NCI-H1694 (cell line): ENCODE measurements at regions not wholly inside any gene's neighbourhood (a gene's known extent, or its start where the extent isn't known, plus 50 kb on each side); places are given as distances from the start of the nearest gene placed in this dataset.
"Not testable (repeated sequence)": the region's sequence is repeated elsewhere in the genome, so short reads cannot be mapped to it uniquely, and the experiment has no call there.

Experiments
- DNase-seq: peaks from one replicate; lab custom pipeline; 2025; lab: John Stamatoyannopoulos, UW

DNA sequence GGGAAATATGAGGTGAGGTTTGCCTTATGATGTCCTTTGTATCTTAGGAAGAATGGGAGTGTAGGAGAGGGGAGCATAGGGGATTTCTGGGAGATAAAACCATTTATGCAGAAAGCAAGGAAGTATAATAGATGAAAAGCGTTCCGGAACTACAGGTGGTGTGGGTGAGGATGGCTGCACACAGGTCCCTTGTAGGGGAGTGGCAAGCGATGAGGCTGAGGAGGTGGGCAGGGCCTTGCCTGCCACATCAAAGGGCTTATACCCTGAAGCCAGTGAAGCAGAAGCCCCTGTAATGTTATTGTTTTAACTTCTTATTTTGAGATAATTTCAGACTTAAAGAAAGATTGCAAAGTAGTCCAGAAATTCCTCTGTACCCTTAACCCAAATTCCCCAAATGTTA lies 107.3 kb upstream of the IKBKE start:
- DNase-seq = not testable (repeated sequence)

DNA sequence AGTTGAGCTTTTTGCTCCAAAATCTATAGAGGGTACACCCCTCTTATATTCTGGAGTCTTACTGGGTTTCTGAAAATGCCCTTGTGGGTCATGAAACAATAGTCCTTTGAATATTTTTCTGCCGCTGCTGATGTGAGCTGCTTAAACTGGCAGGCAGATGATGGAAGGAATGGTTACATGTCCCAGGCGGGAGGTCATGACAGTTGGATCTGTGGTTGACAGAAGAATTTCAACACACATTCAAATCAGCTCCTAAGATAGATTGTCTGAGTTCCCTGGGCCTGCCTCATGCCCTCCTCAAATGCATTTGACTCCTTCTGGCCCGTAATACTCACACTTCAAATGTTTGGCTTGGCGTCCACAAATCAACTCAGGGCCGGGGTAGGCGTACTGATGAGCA lies 105.0 kb upstream of the IKBKE start:
- not testable (repeated sequence) for DNase-seq

DNA sequence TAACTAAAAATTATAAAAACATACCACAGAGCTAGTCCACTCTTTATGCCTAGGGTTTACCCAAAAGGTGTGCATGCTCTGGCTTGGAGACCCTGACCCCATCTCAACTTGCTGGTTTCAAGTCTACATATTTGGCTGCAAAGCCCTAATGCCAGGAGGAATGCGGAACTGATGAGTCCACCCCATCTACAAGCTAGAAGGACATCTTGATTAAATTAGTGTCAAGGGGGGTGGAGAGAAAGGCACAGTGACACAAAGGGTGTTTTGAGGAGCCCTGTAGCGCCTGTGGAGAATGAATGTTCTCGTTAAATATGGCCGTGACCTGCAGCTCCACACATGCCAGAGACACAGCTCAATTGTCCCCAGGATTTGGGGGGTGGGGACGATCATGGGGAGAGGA lies 104.1 kb upstream of the IKBKE start:
- not testable (repeated sequence) for DNase-seq

DNA sequence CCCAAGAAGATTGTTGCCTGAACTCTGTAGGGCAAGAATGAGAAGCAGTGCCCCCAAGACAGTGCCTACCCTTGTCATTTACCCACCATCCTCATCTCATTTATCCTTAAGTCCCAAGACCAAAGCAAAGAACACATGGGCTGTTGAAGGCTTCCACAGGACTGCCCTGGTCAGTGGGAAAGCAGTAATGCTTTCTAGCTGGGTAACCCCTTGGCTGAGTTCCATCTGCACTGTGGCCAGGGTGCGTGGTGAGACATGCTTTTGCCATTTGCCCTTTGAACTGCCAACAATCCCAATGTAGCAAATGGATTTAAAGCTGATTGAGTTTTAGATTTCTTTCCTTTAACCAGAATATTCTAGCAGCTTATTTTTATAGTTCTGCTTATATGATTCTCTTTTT lies 103.5 kb upstream of the IKBKE start:
- not testable (repeated sequence) for DNase-seq

DNA sequence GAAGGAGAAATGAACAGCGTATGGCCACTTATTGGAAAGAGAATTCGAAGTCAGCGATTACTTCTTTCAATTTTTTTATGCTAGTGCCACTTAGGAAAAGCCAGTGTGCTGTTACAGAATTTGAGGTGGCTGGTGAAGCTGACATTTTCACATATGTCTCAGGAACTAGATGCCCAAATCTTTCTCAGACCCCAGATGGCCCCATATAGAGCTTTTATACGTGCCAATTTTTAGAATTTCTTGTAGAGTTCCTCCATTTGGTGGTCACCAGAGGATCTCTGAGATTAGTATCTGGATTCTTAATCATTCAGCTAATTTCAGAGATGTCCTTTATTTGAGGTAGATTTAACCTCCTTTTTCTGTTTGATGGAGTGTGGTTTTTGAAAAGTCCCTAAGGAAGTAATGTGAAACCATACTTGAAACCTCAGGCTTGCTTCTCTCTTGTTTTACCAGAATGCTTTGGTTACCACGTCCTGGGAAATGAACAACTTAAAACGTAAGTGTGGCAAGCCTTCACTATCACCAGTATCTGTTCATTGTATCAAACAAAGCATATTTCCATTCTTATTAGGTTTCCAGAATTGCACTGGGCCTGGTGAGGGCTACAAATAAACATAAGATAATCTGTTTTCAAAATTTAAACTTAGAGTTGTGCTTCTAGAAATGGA lies 102.2 kb upstream of the IKBKE start:
- DNase-seq = not testable (repeated sequence)

DNA sequence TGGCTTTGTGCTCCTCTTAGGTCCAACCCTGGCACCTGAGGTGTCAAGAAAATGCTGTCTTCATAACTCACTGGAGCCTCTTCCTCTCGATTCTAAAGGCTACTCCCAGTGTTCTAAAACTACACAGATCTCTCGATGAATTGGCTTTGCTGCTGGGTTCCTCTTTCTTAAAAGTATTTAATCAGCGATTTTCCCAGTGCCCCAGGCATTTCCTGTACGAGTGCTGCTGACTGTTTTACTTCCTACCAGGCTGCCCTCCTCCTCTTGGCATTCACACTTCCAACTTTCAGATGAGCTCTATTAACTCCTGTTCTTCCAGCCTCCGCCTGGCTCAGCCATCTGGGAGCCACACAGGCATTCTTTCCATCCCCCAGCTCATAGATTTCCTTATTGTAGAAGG lies 95.6 kb upstream of the IKBKE start:
- not testable (repeated sequence) for DNase-seq

DNA sequence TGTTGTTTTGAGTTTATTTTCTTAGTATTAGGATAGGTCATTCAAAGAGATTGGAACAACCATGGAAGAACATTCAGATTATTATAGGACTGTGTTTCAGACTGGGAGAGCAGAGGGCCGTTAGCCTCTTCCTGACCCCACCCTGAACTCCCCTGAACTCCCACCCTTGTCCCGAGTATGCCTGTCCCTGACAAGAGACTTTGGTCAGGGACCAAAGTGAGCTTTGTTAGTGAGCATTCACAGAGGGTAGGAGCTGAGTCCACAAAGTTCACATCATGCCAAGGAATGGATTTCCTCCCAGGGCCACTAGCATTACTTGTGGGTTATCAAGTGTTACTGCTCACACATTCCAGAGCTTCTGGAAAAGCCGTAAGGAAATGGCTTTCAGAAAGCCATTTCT lies 94.7 kb upstream of the IKBKE start:
- DNase-seq = not testable (repeated sequence)

DNA sequence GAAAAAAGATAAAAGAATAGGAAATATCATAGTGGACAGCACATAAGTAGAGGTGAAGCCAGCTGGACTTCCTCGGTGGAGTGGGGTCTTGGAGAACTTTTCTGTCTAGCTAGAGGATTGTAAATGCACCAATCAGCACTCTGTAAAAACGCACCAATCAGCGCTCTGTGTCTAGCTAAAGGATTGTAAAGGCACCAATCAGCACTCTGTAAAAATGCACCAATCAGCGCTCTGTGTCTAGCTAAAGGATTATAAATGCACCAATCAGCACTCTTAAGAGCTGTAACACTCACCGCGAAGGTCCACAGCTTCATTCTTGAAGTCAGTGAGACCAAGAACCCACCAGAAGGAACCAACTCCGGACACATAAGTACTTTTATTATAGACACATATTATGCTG lies 91.8 kb upstream of the IKBKE start:
- DNase-seq = not testable (repeated sequence)

DNA sequence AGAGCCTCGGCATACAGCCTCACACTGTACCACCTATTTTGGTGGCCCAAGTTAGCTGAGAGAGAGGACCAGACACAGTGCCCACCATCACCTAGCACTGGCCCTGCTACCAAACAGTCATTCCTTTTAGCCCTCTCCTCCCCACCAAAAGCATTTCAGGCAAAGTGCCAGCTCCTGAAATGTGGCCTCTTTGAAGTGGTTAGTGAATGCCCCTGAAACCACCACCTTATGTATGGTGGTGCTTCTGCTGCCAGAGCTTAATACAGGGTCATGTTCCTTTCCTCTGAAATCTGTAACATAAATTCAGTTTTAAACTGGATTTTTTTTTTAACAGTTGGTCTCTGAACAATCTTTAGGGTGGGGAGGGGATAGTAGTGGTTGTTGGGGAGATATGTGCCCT lies 91.0 kb upstream of the IKBKE start:
- DNase-seq = not testable (repeated sequence)

DNA sequence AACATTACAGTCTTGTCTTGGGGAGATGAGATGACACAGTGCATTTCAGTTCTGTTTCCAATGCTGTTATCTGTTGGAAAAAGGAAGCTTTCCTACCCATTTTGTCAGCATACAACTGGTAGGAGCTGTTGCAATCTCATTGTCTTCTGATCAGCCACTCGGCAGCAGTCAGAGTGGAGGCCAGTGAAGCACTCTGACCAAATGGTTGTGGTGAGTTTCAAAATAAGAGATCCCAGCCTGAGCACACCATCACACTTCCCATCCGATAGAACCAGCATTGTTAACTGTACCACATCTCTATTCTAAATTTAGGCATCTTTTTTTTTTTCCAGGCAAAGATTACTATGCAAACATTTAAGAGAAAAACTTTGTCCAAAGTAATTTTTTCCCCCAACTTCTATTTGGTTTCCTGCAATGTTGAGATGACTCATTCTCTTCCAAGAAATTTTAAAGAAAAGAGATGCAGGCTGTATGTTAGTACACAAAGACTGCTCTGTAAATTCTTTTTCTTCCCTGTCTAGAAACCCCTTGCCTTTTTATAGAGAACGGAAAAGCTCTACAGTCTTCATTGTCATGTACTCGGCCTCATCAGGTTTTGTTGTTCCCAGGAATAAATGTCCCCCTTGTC lies 90.0 kb upstream of the IKBKE start:
- not testable (repeated sequence) for DNase-seq

DNA sequence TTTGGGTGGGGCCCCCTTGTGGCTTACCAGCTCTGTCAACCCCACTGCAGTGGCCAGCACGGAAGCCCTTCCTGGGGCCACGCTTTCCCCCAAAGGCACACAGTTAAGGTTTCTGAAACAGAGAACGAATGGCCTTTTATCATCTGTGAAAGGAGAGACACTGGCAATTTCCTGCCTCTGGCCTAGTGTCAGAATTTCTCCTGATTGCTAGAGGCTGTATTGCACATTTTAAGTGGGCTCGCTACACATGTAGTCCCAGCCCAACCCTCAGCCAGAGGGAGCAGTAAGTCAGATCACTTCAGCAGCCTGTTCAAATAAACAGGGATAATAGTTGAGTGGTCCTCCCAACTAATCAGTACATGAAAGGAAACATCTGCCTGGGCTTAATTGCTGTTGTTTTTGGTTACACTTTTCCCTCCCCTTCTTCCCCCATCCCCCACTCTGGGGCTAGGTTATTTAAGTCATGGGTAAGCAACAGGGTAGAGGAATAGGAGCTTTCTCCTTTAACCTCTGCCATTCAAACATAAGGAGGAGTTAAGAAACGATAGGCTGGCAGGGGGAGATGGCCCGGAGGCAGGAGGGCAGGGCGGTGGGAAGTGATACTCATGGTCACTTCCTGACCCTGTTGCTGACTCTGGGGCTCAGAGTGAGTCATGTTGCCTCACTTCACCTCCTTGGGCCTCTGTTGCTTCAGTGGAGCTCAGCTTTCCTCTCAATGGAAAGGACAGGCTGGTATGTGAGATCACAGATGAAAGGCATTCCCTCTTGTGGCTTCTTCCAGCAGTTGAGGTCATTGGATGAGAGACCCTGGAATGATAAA lies 89.3 kb upstream of the IKBKE start:
- peak; percentile 36 for DNase-seq

DNA sequence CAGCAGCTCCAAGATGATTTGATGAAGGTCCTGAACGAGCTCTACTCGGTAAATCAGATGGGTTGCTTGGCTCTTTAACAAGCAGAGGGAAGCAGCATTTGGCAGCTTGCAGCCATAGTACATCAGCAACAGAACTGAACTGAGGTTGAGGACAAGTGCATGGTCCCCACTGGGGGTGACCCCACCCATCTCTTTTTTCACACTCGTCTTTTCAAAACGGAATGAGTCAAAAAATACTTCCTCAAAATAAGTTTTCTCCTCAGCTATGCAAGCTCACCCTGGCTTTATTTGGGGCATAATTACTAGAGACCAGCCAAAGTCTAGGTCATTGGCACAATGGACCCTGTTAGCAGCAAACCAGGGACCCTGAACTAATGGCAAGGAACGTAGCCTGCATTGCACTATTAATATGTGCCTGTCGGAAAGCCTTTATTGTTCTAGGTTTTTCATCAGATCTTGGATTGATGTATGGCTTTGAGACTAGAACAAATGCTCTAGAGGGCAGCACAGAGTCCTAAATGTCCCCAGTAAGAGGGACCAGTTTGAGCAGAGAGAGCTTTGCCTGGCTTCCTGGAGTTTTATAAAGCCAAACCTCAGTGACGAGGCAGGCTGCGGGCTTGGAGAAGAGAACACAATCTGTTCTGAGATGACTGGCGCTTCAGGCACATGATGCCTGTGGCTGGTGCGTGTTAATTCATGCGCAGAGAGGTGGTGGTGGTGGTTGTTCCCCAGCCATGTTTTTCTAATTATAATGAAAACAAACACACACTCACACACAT lies 86.1 kb upstream of the IKBKE start:
- peak; percentile 95 for DNase-seq

DNA sequence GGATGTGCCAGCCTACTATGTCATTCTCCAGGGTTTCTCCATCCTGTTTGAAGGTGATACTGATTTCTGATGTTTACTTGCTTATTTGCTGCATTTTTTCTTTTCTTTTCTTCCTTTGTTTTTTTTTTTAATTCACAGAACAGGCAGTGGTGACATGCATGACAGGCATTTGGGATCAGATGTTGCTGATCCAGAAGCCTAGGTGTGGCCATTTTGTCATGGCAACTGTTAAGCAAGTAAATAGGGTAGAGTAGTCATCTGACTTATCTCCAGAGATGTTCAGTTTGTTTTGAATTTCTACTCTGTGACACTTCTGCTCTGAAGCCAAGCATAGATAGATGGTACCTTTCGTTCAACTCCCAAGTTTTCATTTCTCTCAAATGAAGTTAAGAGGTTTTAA lies 85.4 kb upstream of the IKBKE start:
- DNase-seq = not testable (repeated sequence)

DNA sequence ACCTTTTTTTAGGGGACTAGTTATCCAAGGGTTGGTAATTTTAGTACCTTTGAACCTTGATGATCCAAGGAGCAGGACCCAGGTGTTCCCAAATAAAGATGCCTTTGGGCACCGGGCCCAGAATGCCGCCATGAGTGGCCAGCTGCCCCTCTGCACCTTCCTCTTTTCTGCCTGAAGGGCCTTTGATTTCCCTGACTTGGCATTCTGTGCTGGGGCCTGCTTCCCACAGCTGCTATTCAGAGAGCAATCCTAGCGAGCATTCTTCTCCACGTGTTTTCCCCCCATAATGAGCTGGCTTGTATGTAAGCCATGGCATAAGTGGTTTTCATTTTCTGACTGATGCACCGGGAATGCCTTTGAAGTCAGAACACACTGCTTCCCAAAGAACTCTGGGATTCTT lies 82.6 kb upstream of the IKBKE start:
- DNase-seq = not testable (repeated sequence)

DNA sequence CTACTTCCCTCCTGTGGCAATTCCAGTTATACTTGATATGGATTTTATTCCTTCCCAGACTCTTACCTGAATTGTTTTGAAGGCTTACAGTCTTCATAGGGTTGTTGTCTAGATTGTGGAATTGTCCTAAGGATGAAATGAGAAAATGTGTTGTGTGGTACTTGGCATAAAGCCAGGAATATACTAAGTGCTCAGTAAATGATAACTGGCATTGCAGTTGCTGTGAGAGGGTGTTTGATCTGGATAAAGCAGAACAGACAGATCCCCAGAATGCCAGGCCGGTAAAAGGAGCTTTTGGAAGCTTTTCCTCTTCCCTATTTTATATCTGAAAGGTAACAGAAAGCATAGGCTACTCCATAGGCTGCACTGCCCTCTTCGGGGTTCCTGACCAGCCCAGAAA lies 78.4 kb upstream of the IKBKE start:
- DNase-seq = not testable (repeated sequence)

DNA sequence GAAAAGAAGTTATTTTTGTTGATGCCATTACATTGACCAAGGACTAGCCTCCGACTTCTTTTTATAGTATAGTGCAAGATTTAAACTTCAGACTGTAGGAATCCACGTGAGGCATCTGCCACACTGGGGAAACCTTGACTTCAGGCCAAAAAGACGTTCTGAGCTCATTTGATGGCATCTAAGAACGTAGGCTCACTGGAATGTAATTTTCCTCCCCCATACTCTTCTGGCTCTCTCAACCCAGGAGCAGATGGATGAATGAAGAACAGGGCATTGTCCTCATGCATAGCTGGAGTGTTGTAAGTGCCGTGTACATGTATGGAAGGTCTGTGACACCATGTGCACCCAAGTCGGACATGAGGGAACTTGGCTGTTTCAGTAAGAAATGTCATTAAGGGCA lies 72.8 kb upstream of the IKBKE start:
- DNase-seq = not testable (repeated sequence)

DNA sequence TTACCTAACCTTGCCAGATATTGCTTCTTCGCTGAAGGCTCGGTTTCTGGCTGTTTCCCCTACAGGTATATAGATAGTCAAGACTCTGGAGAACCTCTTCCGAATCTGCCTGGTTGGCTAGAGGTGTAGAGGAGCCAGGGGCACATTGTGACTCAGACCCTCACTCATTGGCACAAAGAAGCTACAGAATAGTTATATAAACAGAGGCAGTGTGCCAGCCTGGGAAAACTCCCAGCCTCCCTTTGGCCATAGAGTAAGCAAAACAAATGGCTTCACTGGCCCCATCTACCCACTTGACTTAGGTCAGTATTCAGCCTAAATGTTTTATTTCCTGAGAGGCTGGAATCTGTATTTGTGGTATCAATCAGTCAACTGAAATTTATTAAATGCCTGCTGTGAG lies 72.0 kb upstream of the IKBKE start:
- not testable (repeated sequence) for DNase-seq

DNA sequence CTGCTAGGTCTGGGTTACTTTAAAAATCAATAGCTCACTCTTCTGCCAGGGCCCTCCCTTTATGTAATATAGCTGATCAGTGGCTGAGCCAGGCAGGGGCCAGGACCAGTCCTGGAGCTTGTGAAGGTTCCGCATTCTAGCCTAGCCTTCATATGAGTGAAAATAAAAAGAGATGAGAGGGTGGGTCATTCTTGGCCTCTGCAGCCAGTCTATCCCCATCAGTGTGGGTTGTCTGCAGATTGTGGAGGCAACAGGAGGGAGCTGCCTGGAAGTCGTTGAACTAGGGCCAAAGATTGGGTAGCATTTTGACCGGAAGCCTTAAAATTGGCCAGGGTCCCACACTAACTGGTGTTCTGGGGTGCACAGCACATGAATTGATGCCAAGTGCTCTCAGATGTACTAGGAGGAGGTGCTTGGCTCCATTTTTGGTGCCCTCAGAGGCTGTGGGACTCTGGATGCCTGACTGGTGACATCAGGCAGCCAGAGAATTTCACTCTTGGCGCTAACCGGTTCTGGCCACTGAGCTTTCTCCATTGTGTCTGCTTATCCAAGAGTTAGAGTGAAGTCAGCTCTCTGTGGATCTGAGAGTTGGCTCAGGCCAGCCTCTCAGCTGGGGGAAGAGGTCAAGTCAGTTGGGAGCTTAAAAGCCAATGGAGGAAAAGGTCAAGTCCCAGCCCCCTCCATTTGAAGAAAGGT lies 66.5 kb upstream of the IKBKE start:
- not testable (repeated sequence) for DNase-seq

DNA sequence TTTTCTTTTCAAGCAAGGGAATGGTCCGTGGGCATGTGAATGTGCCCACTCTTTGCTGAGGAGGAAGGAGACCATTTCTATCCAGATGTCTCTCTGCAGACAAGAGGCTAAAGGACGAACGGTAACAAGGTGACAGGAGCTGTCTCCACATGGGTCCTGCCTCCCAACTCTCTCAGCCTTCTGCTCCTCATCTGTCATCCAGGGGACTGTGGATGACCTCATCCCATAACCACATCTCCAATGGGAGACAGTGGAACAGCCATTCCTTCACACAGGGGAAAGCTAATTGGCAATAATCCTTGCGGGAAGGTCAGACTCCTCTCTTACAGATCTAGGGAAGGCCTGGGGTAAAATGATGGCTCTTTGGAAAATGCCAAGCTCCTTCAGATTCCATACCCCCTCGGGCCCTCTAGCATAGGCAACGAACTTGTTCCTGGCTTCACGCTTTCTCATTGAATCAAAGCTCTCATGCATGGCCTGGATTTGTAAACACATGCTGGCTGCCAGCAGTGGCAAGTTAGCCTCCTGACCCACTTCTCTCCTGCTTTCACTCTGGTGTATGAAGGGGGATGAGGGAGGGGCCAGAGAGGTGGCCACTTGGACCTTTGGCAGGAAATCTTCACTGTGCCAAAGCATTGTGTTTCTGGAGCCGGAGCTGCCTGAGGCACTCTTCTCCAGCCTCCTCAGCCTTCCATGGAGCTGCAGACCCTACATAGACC lies 65.8 kb upstream of the IKBKE start:
- DNase-seq = not testable (repeated sequence)

DNA sequence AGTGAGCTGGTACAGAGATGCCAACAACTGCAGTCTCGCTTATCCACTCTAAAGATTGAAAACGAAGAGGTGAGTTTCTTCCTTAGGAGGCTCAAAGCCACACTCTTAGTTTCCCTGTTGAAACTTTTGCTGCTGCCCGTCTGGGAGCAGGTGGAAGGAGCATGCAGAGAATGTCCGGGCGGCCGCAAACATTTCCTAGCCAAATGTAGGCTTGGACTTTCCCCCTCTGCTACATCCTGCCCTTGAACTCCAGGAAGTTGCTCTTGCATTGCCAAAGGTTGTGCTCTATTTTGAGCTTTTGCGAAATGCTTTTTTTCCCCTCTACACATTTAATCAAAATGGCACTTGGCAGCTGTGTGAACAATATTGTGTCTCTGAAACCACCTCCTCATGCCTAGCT lies 65.0 kb upstream of the IKBKE start:
- DNase-seq = not testable (repeated sequence)
